HG02938 (cell line): ENCODE measurements at regions not wholly inside any gene's neighbourhood (a gene's known extent, or its start where the extent isn't known, plus 50 kb on each side); places are given as distances from the start of the nearest gene placed in this dataset.

Experiments
- ATAC-seq: cut with Tn5 transposase; IDR thresholded peaks from one replicate; pipeline ENCODE4 v1.9.1; 2021; ENCODE audit warnings: mild to moderate bottlenecking, moderate library complexity; ENCODE audit not compliant: unreplicated experiment

DNA sequence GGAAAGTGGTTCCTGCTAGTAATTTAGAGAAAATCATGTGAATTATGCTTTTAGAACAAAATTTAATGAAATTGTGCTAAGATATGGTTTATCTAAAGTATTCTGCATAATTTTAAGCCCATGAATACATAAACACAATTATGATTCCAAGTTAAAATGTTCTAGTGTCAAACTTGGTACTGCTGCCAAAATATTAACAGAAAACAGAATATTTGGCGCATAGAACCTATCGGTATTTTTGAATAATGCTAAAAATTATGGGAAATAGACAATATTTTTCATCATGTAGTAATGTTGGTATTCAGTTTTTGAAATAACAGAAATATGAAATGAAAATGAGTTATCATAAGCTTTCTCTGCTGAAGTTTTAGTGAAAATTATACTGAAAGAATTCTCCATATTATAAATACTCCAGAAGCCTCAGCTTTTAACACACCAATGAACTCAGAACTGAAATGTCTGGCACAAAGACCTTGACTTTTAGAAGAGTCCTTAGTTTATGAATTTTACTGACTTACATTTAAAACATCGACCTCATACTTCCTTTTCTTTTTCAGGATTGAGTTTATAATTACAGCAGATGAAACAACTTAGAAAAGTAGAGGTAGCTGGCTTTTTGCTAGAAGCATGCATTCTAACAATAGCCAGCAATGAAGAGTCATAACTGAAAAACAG lies 1192.3 kb upstream of the GJE1 start:
- no peak for ATAC-seq

DNA sequence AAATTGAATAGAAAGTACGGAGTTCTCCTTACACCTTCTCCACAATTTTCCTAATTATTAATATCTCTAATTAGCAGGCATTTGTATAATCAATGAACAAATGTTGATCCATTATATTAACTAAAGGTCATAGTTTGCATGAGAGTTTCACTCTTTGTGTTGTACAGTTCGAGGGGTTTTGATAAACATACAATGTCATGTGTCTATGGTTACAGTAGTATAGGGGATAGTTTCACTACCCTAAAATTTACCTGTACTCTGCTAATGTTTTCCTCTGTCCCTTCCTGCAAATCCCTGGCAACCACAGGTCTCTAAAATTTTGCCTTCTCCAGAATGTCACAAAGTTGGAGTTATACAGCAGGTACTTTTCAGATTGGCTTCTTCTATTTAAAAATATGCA lies 1199.8 kb upstream of the GJE1 start:
- no peak for ATAC-seq

DNA sequence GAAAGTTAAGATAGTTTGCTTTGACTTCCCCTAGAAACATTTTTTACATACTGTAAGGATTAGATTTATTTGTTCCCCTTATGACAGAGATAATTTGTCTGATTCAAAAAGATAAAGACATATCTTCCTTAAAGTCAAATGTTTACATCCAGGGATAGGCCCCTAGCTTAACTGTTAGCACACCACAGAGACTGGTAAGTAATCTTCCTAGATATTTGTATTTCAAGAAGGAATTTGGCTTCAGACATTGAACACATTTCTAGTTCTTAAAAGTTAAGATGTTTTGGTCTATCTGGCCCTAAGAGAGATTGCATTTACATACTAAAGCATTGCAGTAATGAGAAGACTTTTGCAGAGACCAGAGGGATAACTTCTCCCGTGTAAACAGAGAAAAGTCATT lies 1201.1 kb upstream of the GJE1 start:
- no peak for ATAC-seq

GRCh38 chr6:140929121-140929520 lies 1203.6 kb upstream of the GJE1 start:
- no peak for ATAC-seq

- ATAC-seq, result no peak
Measured at GRCh38 chr6:140923048-140923447, 1209.7 kb upstream of the GJE1 start.

- ATAC-seq, result no peak
Measured at GRCh38 chr6:140921366-140922226, 1211.1 kb upstream of the GJE1 start.

- no peak for ATAC-seq
Measured at GRCh38 chr6:140917911-140918310, 1214.8 kb upstream of the GJE1 start.

GRCh38 chr6:140915551-140915950 lies 1217.2 kb upstream of the GJE1 start:
- no peak for ATAC-seq

- ATAC-seq, result no peak
Measured at GRCh38 chr6:140915103-140915502, 1217.6 kb upstream of the GJE1 start.

- ATAC-seq, result no peak
Measured at GRCh38 chr6:140912686-140913085, 1220.0 kb upstream of the GJE1 start.

- ATAC-seq, result no peak
Measured at GRCh38 chr6:140909625-140910024, 1223.1 kb upstream of the GJE1 start.

- no peak for ATAC-seq
Measured at GRCh38 chr6:140909156-140909555, 1223.6 kb upstream of the GJE1 start.

- ATAC-seq, result no peak
Measured at GRCh38 chr6:140908505-140908904, 1224.2 kb upstream of the GJE1 start.

GRCh38 chr6:140907235-140907634 lies 1225.5 kb upstream of the GJE1 start:
- ATAC-seq, result no peak

GRCh38 chr6:140905724-140906123 lies 1227.0 kb upstream of the GJE1 start:
- no peak for ATAC-seq

DNA sequence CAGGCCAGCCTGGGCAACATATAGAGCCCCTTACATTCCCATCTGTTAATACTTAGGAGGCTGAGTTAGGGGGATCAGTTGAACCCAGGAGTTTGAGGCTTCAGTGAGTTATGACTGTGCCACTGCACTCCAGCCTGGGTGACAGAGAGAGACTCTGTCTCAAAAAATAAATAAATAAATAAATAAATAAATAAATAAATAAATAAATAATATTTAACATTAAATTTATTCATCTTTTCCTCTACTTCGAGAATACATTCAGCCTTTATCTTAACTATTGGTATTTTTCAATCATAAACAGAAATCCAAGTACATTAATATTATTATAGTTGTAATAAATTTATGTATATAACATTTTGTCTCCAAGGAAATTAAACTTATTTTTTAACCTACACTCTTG lies 1227.7 kb upstream of the GJE1 start:
- no peak for ATAC-seq

- ATAC-seq, result no peak
Measured at GRCh38 chr6:140897804-140898573, 1234.7 kb upstream of the GJE1 start.

GRCh38 chr6:140897349-140897748 lies 1235.4 kb upstream of the GJE1 start:
- no peak for ATAC-seq

DNA sequence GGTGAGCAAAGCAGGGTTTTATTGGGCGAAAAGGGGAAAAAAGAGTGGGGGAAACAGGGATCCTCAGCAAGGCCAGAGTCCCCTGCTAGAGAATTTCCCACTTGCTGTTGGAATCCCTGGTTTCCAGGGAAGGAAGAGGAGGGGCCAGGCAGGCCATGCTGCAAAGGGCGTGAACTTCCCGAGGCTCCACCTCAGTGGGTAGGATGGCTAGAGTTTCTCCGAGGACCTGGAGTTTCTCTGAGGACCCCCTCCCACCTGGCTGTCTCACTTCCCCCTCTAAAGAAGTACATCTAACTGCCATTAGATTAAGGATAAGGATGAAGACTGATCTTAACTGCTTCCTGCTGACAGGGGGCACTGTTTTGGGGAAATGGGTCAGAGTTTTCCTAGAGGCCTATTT lies 1239.3 kb upstream of the GJE1 start:
- ATAC-seq, result no peak

DNA sequence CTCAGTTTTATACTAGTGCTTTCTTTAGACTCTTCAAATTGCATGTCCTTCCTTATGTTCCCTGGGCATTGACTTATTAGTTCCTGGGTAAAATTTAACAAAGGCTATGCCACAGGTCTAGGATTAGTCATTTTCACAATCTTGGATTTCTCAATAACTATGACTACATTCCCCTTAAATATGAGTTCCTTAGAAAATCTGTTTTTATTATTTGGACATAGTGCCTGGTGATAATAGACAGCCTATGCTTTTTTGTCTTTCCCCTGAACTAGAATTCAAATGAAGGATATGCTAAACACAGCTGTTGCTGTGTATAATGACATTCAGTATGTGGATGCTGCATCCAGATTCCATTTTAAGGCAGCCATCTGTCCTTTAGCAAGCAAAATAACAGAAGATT lies 1252.8 kb upstream of the GJE1 start:
- no peak for ATAC-seq

DNA sequence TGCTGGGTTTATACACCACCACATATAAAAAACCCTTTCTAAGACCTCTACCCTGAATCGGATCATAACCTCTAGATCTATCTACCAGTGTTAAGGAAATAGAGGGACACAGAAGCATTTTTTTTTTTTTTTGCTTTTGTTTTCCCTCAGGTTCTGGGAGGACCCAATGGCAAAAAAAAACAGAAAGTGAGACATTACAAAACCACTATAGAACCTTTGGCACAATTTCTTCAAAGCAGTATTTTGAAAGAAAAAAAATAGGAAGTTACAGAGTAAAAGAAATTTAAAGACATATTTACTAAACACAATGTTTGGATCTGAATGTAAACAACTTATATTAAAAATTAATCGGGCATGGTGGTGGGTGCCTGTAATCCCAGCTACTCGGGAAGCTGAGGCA lies 1258.7 kb upstream of the GJE1 start:
- ATAC-seq, result no peak

GRCh38 chr6:140872885-140873284 lies 1259.8 kb upstream of the GJE1 start:
- ATAC-seq, result no peak
